ENCODE measurements at regions not wholly inside any gene's neighbourhood (a gene's known extent, or its start where the extent isn't known, plus 50 kb on each side); places are given as distances from the start of the nearest gene placed in this dataset.
"Not testable (repeated sequence)": the region's sequence is repeated elsewhere in the genome, so short reads cannot be mapped to it uniquely, and the experiment has no call there.

- Histone ChIP-seq H3K27ac (no peak overlapping the region), H3K27me3 (ENCODE audit: insufficient read depth, low read depth, severe bottlenecking) (no peaks in the 10 kb centered on the region), H3K36me3 (no peaks in the 10 kb centered on the region), H3K9me3 (ENCODE audit: severe bottlenecking) (no peaks in the 10 kb centered on the region), H3K4me3 (ENCODE audit: low read depth, low read length) (no peak overlapping the region)
- TF ChIP-seq, protein P1, sequence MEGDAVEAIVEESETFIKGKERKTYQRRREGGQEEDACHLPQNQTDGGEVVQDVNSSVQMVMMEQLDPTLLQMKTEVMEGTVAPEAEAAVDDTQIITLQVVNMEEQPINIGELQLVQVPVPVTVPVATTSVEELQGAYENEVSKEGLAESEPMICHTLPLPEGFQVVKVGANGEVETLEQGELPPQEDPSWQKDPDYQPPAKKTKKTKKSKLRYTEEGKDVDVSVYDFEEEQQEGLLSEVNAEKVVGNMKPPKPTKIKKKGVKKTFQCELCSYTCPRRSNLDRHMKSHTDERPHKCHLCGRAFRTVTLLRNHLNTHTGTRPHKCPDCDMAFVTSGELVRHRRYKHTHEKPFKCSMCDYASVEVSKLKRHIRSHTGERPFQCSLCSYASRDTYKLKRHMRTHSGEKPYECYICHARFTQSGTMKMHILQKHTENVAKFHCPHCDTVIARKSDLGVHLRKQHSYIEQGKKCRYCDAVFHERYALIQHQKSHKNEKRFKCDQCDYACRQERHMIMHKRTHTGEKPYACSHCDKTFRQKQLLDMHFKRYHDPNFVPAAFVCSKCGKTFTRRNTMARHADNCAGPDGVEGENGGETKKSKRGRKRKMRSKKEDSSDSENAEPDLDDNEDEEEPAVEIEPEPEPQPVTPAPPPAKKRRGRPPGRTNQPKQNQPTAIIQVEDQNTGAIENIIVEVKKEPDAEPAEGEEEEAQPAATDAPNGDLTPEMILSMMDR (IDR thresholded peaks at IDR 0.05; ENCODE audit: low read depth, low read length) = no peak
- DNase-seq = no peak
These were observed 953.3 kb downstream of the TRHDE start for GRCh38 chr12:73225371-73225937.

- DNase-seq = no peak
- Histone ChIP-seq H3K36me3 (no peaks in the 10 kb centered on the region), H3K27me3 (ENCODE audit: insufficient read depth, low read depth, severe bottlenecking) (no peaks in the 10 kb centered on the region), H3K27ac (no peak overlapping the region), H3K9me3 (ENCODE audit: severe bottlenecking) (no peaks in the 10 kb centered on the region), H3K4me3 (ENCODE audit: low read depth, low read length) (no peak overlapping the region)
- TF ChIP-seq, protein P1 (IDR thresholded peaks at IDR 0.05; ENCODE audit: low read depth, low read length) = no peak
These were observed 953.8 kb downstream of the TRHDE start for GRCh38 chr12:73225941-73226340.

DNA sequence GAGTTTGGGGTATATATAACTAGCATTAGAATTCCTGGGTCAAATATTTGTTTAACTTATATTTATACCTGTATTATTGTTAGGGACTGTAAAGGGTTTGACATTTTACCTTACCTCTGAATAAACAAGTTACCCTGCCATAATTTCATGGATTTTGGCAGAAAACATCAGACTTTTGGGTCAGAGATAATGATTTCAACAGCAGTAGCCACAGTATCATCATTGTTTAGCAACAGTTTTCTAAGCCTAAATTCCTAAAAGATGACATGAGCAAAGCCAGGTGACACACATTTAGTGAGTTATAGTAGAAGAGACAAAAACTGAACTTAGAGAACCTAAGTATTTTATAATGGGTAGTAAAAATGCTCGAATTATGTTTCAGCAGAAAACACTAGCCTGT lies 954.4 kb downstream of the TRHDE start:
- no peak overlapping the region for H3K4me3 ChIP-seq (ENCODE audit: low read depth, low read length)
- DNase-seq = no peak
- no peaks in the 10 kb centered on the region for H3K36me3 ChIP-seq
- H3K27ac ChIP-seq = no peak overlapping the region
- H3K27me3 ChIP-seq (ENCODE audit: insufficient read depth, low read depth, severe bottlenecking) = no peaks in the 10 kb centered on the region
- TF ChIP-seq, protein P1 (IDR thresholded peaks at IDR 0.05; ENCODE audit: low read depth, low read length) = no peak
- H3K9me3 ChIP-seq (ENCODE audit: severe bottlenecking) = no peaks in the 10 kb centered on the region

GRCh38 chr12:73228828-73229227 lies 956.7 kb downstream of the TRHDE start:
- not testable (repeated sequence) for H3K9me3 ChIP-seq (ENCODE audit: severe bottlenecking); H3K36me3 ChIP-seq; H3K27me3 ChIP-seq (ENCODE audit: insufficient read depth, low read depth, severe bottlenecking); H3K4me3 ChIP-seq (ENCODE audit: low read depth, low read length); H3K27ac ChIP-seq; DNase-seq

DNA sequence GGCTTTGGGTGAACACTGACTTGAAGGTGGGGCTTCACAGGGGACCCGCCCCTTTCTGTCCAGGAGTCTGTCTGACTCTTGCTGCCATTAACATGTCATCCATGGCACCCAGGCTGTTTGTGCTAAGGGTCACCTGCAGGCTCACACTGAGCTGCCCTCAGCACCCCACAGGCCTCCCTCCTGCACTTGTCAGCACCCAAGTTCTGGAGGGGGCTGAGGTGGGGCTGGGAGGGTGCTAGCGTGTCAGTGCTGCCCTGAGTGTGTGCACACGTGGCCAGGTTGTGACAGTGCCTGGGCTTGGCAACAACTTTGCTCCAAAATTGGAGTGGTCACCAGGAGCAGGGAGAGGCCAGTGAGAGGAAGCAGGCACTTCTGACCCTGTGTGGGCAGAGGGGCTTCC lies 963.2 kb downstream of the TRHDE start:
- Histone ChIP-seq H3K9me3 (ENCODE audit: severe bottlenecking) (peaks cover 3% of the 10 kb centered on the region), H3K27me3 (ENCODE audit: insufficient read depth, low read depth, severe bottlenecking) (no peaks in the 10 kb centered on the region), H3K36me3 (no peaks in the 10 kb centered on the region), H3K4me3 (ENCODE audit: low read depth, low read length) (no peak overlapping the region), H3K27ac (no peak overlapping the region)
- no peak for DNase-seq
- TF ChIP-seq, protein P1 (IDR thresholded peaks at IDR 0.05; ENCODE audit: low read depth, low read length) = no peak

DNA sequence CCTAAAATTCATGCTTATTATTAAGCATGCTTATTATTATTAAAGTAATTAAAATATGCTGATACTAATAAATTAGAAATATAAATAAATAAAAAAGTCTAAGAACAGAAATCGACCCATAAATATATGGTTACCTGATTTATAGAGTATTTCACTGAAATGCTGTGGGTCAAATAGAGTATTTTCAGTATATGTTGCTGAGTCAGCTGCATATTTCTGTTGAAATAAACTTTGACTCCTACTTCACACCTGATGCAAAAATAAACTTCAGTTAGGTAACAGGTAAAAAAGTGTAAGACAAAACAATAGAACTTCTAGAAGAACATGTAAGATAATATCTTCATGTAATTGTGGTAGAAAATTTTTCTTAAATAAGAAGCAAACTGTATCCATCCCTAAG lies 967.9 kb downstream of the TRHDE start:
- Histone ChIP-seq H3K4me3 (ENCODE audit: low read depth, low read length) (no peak overlapping the region), H3K36me3 (no peaks in the 10 kb centered on the region), H3K27me3 (ENCODE audit: insufficient read depth, low read depth, severe bottlenecking) (no peaks in the 10 kb centered on the region), H3K27ac (no peak overlapping the region), H3K9me3 (ENCODE audit: severe bottlenecking) (no peaks in the 10 kb centered on the region)
- no peak for DNase-seq
- TF ChIP-seq, protein P1 (IDR thresholded peaks at IDR 0.05; ENCODE audit: low read depth, low read length) = no peak

All from WERI-Rb-1 (cell line).